ENCODE measurements at regions not wholly inside any gene's neighbourhood (a gene's known extent, or its start where the extent isn't known, plus 50 kb on each side); places are given as distances from the start of the nearest gene placed in this dataset.
A peak's percentile ranks its signal among the peaks of the same experiment; 100 is the strongest.
"Not testable (repeated sequence)": the region's sequence is repeated elsewhere in the genome, so short reads cannot be mapped to it uniquely, and the experiment has no call there.

DNA sequence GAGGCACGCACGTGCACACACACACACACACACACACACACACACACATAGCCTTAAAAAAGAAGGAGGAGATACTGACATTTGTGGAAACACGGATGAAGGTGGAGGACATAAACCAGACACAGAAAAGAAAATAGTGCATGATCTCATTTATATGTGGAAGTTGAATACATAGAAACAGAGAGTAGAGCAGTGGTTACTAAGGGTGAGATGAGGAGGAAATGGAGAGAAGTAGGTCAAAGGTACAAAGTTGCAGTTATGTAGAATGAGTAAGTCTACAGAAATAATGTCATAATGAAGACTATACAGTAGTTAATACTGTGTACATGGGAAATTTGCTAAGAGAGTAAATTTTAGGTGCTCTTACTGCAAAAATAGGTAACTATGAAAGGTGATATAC lies 412.2 kb upstream of the CDH9 start:
- H3K4me3 Mint-ChIP-seq: no peak overlapping the region
- TF ChIP-seq, protein P1, sequence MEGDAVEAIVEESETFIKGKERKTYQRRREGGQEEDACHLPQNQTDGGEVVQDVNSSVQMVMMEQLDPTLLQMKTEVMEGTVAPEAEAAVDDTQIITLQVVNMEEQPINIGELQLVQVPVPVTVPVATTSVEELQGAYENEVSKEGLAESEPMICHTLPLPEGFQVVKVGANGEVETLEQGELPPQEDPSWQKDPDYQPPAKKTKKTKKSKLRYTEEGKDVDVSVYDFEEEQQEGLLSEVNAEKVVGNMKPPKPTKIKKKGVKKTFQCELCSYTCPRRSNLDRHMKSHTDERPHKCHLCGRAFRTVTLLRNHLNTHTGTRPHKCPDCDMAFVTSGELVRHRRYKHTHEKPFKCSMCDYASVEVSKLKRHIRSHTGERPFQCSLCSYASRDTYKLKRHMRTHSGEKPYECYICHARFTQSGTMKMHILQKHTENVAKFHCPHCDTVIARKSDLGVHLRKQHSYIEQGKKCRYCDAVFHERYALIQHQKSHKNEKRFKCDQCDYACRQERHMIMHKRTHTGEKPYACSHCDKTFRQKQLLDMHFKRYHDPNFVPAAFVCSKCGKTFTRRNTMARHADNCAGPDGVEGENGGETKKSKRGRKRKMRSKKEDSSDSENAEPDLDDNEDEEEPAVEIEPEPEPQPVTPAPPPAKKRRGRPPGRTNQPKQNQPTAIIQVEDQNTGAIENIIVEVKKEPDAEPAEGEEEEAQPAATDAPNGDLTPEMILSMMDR (IDR thresholded peaks at IDR 0.05; ENCODE audit: unreplicated experiment in 3 of 3): no peak
- H3K9me3 Mint-ChIP-seq: peaks cover 7% of the 10 kb centered on the region
- H3K27ac Mint-ChIP-seq: no peak overlapping the region
- no peaks in the 10 kb centered on the region for H3K4me1 Mint-ChIP-seq
- no peaks in the 10 kb centered on the region for H3K36me3 Mint-ChIP-seq (ENCODE audit: low read depth)
- no peaks in the 10 kb centered on the region for H3K27me3 Mint-ChIP-seq (ENCODE audit: low read depth)

DNA sequence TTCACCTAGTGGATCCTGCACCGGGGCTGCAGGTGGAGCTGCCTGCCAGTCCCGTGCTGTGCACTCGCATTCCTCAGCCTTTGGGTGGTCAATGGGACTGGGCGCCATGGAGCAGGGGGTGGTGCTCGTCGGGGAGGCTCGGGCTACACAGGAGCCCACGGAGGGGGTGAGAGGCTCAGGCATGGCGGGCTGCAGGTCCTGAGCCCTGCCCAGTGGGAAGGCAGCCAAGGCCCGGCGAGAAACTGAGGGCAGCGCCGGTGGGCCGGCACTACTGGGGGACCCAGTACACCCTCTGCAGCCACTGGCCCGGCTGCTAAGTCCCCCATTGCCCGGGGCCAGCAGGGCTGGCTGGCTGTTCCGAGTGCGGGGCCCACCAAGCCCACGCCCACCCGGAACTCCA lies 401.0 kb upstream of the CDH9 start:
- not testable (repeated sequence) for H3K27ac Mint-ChIP-seq; H3K36me3 Mint-ChIP-seq (ENCODE audit: low read depth); H3K27me3 Mint-ChIP-seq (ENCODE audit: low read depth); H3K4me3 Mint-ChIP-seq; H3K9me3 Mint-ChIP-seq; H3K4me1 Mint-ChIP-seq

DNA sequence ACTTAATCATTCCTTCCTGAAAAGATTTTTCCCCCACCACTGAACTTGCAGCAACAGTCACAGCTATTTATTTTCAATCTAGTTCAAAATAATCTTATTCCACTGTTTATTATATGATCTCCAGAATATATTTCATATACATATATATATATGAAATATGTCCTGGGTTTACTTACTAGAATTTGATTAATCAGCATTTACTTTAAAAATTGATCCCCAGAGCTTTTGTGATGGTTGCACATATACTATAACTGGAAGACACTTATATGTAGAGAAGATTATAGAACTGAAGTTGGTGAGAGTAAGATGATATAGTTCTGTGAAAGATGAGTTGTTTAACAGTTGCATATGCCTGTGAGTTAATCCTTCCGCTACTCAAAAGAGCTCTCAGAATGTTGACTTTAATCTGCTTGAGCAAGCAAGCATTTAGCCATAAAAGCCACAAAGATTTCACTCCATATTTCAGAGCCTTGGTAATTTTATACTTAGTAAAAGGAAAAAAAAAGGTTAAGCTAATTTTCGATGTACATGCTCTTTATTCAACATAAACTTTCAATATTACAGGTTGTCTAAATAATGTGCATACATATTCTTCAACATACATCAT lies 399.3 kb upstream of the CDH9 start:
- Mint-ChIP-seq H3K27me3 (ENCODE audit: low read depth) (no peaks in the 10 kb centered on the region), H3K36me3 (ENCODE audit: low read depth) (no peaks in the 10 kb centered on the region), H3K9me3 (peaks cover 2% of the 10 kb centered on the region), H3K4me1 (peaks cover 15% of the 10 kb centered on the region), H3K27ac (peak overlapping the region in 2 of 3 experiments; percentile 19 to 43), H3K4me3 (no peak overlapping the region)
- TF ChIP-seq, protein P1 (IDR thresholded peaks at IDR 0.05; ENCODE audit: unreplicated experiment in 3 of 3): no peak

DNA sequence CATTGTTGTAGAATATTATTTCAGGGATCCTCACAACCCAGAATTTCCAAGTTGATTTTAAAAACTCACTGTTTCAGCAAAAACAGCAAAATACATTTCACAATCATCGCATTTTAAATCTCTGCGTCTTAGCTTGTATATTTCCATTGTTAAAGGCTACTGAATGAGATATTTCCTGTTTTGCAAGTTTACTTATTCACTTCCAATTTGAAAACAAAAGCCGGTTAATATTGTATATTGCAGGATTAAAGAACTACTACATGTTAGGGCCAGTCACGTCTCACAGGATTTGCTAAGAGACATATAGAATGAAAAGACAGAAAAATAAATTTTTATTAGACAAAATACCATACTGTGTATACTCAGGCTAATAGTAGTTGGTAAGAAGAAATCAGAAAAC lies 395.9 kb upstream of the CDH9 start:
- H3K27me3 Mint-ChIP-seq (ENCODE audit: low read depth): no peaks in the 10 kb centered on the region
- H3K4me1 Mint-ChIP-seq: peaks cover 15% of the 10 kb centered on the region
- TF ChIP-seq, protein P1 (IDR thresholded peaks at IDR 0.05; ENCODE audit: unreplicated experiment in 3 of 3): no peak
- H3K36me3 Mint-ChIP-seq (ENCODE audit: low read depth): no peaks in the 10 kb centered on the region
- H3K9me3 Mint-ChIP-seq: peaks cover 5% of the 10 kb centered on the region
- peak overlapping the region in 1 of 3 experiments; percentile 43 for H3K27ac Mint-ChIP-seq
- no peak overlapping the region for H3K4me3 Mint-ChIP-seq

DNA sequence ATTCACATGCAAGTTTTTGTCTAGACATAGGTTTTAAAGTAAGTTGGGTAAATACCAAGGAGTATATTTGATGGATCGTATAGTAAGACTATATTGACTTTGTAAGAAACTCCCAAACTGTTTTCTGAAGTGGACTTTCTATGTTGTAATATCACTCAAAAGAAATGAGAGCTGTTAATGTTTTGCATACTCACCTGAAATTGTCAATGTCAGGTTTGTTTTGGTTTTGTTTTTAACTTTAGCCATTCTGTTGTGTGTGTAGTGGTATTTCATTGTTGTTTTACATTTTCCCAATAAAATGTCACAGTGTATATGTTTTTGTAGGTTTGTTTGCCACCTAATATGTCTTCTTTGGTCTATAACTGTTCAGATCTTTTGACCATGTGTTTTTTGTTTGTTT lies 375.7 kb upstream of the CDH9 start:
- no peaks in the 10 kb centered on the region for H3K27me3 Mint-ChIP-seq (ENCODE audit: low read depth)
- TF ChIP-seq, protein P1 (IDR thresholded peaks at IDR 0.05; ENCODE audit: unreplicated experiment in 3 of 3): no peak

DNA sequence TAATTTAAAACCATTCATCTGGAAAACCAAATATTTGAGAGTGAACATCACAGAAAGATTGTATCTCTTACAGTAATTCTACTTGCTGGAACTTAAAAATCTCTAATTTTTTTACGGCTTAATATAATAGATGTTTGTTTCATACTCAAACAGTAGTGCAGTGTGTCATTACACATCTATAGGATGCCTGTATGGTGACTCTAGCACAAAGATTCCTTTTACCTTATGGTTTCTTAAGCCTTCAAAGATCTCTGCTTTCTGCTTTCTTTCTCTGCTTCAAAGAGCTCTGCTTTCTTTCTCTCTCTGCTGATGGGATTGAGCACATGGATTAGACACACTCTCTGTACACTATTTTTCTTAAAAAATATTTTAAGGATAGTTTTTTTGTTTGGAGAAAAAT lies 374.0 kb upstream of the CDH9 start:
- Mint-ChIP-seq H3K4me3 (no peak overlapping the region), H3K27me3 (ENCODE audit: low read depth) (no peaks in the 10 kb centered on the region), H3K27ac (no peak overlapping the region), H3K4me1 (no peaks in the 10 kb centered on the region), H3K36me3 (ENCODE audit: low read depth) (peaks cover 3% of the 10 kb centered on the region), H3K9me3 (peaks cover 3% of the 10 kb centered on the region)
- TF ChIP-seq, protein P1 (IDR thresholded peaks at IDR 0.05; ENCODE audit: unreplicated experiment in 3 of 3): no peak

More for the DNA sequence above, 375.7 kb upstream of the CDH9 start:
- Mint-ChIP-seq H3K4me3 (no peak overlapping the region), H3K9me3 (peaks cover 6% of the 10 kb centered on the region), H3K36me3 (ENCODE audit: low read depth) (peaks cover 3% of the 10 kb centered on the region), H3K27ac (no peak overlapping the region), H3K4me1 (no peaks in the 10 kb centered on the region)

All from nephron (organoid).